GM20431 (cell line): ENCODE measurements at regions not wholly inside any gene's neighbourhood (a gene's known extent, or its start where the extent isn't known, plus 50 kb on each side); places are given as distances from the start of the nearest gene placed in this dataset.
"Not testable (repeated sequence)": the region's sequence is repeated elsewhere in the genome, so short reads cannot be mapped to it uniquely, and the experiment has no call there.

Source experiments
- in situ Hi-C: fragments of 300-500 bp; cut with MseI, MboI; formaldehyde crosslinking; loops from one replicate; pipeline ENCODE4 v1.15.0; 2020; ENCODE audit warnings: low sequenced_read_pairs; ENCODE audit not compliant: unreplicated experiment

DNA sequence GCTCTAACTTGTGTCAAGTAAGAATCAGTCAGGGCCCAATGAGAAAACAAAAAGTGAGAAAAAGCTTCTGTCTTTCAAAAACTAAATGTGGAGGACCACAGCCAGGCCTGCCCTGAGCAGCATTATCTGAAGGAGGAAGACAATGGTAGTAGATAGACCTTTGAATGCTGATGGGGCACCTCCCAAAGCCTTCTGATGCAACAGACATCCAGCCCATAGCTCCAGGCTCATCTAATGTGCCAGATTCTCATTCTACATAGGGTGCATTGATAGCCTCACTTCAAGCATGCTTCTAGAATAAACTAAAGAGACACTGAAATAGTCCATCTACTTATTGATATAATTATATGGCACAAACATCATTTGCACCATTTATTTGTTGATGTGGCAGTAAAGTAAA lies 351.6 kb downstream of the HHIPL2 start:
- in situ Hi-C loops, result no loop called here

- in situ Hi-C loops, result no loop called here
These were observed 352.0 kb downstream of the HHIPL2 start for GRCh38 chr1:222195857-222196256.

DNA sequence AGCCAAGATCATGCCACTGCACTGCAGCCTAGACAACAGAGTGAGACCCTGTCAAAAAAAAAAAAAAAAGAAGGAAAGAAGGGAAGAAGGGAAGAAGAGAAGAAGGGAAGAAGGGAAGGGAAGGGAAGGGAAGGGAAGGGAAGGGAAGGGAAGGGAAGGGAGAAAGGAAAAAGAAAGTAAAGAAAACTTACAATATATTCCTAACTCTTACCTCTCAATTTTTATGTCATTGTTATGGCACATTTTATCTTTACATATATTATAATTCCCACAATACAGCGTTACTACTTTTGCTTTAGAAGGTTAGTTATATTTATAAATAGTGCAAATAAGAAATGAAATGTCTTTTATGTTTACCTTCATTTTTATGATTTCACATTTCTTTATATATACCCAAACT lies 358.7 kb downstream of the HHIPL2 start:
- in situ Hi-C loops, result no loop called here

DNA sequence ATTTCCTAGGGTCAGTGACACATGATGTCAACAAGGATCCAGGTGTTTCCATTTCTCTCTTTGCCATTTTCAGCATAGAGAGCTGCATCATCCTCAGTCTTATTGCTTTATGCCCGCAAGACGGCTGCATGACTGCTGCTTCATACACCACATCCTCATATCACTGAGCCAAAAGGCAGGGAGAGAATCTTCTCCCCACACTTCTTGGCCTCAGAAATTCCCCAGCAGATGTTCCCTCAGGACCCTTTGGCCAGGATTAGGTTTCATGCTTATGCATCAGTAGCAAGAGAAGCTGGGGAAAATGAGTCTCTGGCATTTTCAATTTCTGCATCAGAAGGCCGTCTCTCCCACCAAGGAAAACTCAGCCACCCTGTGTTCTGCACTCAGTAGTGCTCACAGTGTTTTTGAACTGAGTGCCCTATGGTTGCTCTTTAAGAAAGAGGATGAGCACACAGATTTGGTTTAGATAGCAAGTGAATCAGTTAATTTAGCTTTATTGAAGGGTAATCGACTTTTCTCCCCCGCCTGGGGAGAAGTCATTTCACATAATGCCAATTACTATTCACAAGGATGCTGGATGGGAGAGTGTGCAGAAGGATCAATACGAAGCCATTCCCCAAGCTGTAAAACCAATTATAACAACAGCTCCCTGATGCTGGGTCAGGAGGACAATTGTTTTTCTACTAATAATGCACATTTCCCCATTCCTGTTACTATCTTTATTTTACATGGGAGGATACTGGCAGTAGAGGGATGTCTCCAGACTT lies 360.2 kb downstream of the HHIPL2 start:
- in situ Hi-C loops, result no loop called here

GRCh38 chr1:222182641-222183040 lies 365.3 kb downstream of the HHIPL2 start:
- in situ Hi-C loops, result no loop called here

GRCh38 chr1:222181191-222181590 lies 366.7 kb downstream of the HHIPL2 start:
- in situ Hi-C loops, result no loop called here

DNA sequence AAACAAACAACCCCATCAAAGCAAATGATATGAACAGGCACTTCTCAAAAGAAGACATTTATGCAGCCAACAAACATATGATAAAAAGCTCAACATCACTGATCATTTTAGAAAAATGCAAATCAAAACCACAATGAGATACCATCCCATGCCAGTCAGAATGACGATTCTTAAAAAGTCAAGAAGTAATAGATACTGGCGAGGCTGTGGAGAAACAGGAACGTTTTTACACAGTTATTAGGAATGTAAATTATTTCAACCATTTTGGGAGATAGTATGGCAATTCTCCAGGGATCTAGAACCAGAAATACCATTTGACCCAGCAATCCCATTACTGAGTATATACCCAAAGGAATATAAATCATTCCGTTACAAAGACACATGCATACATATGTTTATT lies 370.4 kb downstream of the HHIPL2 start:
- in situ Hi-C loops, result not testable (repeated sequence)

DNA sequence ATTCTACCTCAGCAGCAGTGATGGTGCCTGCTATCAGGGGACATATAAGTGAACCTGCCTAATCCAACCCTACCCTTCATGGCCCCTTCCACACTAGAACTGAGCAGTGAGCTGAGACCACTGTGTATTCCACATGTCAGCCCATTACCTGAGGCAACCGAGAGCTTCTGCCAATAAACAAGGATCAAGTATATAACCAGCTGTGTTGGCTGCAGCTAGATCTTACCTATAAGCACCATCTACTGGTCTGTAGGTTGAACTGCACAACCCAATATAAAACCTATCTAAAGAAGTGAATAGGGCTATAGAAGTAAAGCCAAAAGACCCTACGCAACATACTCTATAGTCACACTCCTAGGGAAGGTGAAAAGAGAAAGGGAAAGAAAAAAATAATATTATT lies 376.9 kb downstream of the HHIPL2 start:
- in situ Hi-C loops, result no loop called here

- in situ Hi-C loops, result no loop called here
These were observed 379.3 kb downstream of the HHIPL2 start for GRCh38 chr1:222168621-222169020.

DNA sequence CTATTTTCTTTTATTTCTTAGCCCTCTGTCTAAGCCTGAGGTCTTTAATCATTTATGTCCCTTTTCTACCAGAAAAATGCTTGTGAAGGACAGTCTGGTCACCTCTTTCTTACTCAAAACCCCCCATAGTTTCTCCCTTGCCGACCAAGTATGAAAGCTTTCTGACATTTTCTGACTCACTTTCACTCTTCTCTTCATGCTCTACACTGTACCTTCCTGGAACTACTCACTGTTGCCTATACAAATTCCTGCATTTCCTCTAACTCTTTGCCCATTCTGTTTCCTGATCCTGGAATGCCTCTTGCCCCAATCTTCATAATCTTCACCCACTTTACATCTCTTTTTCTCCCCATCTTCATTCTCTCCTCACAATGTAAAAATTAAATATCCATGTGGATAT lies 380.0 kb downstream of the HHIPL2 start:
- in situ Hi-C loops, result no loop called here

GRCh38 chr1:222167111-222167510 lies 380.8 kb downstream of the HHIPL2 start:
- in situ Hi-C loops, result no loop called here

- in situ Hi-C loops, result no loop called here
These were observed 382.3 kb downstream of the HHIPL2 start for GRCh38 chr1:222165629-222166028.

DNA sequence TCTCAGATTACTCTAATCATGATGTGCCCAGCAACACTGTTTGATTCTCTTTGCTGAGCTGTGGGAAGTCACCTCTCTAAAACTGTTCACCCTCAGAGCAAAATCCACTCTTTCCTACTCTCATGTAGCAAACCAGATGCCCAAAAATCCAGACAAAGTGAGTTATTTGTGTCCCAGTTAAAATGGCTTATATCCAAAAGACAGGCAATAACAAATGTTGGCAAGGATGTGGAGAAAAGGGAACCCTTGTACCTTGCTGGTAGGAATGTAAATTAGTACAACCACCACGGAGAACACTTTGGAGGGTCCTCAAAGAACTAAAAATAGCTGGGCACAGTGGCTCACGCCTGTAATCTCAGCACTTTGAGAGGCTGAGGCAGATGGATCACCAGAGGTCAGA lies 384.0 kb downstream of the HHIPL2 start:
- in situ Hi-C loops, result no loop called here

DNA sequence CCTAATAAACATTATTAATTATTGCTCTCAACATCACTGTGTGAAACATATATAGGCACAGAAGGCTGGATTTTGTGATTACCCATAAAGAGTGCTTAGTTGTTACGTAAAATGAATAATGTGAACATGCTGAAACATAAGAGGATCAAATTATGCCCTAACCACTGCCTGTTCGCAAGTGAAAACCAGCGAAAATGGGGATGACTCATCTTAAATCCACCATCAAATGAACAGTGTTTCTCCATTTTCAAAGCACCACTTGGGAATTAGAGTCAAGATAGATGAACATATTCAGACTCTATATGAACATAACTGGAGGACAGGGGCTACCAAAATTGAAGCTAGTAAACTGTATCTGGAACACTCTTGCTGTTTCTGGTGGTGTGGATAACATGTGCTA lies 386.2 kb downstream of the HHIPL2 start:
- in situ Hi-C loops, result no loop called here

- in situ Hi-C loops, result no loop called here
These were observed 390.3 kb downstream of the HHIPL2 start for GRCh38 chr1:222157612-222158011.

DNA sequence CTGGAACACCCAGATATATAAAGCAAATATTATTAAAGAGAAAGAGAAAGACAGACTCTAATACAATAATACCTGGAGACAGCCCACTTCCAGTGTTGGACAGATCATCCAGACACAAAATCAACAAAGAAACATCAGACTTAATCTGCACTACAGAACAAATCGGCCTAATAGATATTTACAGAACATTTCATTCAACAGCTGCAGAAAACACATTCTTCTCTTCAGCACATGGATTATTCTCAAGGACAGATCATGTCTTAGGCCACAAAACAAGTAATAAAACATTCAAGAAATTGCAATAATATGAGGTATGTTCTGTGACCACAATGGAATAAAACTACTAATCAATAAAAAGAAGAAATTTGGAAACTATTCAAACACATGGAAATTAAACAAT lies 398.3 kb upstream of the DUSP10 start:
- in situ Hi-C loops, result no loop called here

- in situ Hi-C loops, result no loop called here
These were observed 396.2 kb upstream of the DUSP10 start for GRCh38 chr1:222138095-222138494.

DNA sequence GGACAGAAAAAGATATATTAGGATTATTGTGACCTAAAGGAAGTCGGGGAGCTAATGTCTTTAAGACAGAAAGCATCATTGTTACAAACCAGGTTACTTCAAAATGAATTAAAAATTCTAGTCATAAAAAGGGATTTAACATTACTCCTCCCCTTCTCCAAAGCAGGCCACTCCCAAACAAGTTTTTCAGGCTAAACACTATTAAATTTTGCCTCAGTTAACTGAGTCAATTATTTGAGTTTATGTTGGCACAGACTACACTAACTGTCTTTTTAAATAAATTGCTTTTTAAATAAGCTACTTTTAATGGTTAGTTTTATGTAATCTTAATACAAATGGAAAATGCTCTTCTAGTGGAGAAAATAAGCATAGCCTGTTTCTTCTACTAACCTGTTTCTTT lies 395.0 kb upstream of the DUSP10 start:
- in situ Hi-C loops, result no loop called here

GRCh38 chr1:222129041-222129440 lies 387.2 kb upstream of the DUSP10 start:
- in situ Hi-C loops, result no loop called here

GRCh38 chr1:222127526-222128152 lies 385.8 kb upstream of the DUSP10 start:
- in situ Hi-C loops, result no loop called here

DNA sequence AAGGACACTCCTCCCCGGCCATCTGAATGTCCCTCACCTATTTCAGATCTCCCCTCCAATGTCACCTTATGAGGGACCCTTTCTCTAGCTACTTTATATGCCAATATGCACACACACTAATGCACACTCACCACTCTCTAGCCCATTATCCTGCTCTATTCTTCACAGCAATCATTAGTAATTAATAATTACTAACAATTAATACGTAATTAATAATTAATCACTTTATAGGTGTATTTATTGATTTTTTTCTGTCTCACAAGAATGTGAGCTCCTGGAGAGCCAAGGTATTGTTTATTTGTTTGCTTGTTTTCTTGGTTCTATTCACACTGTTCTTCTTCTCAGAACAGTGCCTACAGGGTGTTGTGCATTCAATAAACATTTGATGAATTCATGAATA lies 385.2 kb upstream of the DUSP10 start:
- in situ Hi-C loops, result no loop called here

DNA sequence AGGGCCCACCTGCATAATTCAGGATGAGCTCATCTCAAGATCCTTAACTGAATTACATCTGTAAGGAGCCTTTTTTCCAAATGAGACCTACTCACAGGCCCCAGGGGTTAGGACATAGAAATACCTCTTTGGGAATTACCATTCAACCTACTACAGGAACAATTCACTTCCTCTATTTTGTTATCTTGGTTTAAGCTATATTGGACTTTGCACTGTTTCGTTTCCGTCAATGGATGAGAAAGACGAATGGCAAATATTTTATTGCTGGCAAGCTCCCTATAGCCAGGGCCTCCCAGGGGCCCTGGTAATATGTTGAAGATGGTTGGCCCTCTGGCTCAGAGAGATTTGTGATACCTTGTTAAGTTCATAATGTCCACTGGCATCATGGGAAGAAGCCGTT lies 384.2 kb upstream of the DUSP10 start:
- in situ Hi-C loops, result no loop called here
